ENCODE measurements at regions not wholly inside any gene's neighbourhood (a gene's known extent, or its start where the extent isn't known, plus 50 kb on each side); places are given as distances from the start of the nearest gene placed in this dataset.

DNA sequence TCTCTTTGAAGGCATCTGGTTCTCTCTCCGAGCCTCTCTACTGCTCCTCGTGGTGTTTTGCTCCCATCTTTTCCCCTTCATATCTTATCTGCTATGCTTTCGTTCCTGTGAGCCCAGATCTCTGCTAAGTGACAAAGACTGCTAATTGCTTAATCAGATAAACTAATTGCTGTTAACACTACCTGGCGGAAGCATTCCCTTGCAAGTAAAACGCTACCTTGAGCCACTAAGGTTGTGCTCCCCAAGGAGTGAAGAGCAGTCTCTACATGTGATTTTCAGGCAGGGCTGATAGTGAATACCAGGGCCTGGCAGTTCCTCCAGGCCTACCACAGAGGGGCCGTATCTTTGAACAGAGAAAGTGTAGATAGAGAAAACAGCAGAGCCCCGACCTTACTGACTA lies 244.0 kb upstream of the GATB start:
- TF ChIP-seq ZFX (IDR thresholded peaks at IDR 0.05), result no peak
- TF ChIP-seq, protein P1, sequence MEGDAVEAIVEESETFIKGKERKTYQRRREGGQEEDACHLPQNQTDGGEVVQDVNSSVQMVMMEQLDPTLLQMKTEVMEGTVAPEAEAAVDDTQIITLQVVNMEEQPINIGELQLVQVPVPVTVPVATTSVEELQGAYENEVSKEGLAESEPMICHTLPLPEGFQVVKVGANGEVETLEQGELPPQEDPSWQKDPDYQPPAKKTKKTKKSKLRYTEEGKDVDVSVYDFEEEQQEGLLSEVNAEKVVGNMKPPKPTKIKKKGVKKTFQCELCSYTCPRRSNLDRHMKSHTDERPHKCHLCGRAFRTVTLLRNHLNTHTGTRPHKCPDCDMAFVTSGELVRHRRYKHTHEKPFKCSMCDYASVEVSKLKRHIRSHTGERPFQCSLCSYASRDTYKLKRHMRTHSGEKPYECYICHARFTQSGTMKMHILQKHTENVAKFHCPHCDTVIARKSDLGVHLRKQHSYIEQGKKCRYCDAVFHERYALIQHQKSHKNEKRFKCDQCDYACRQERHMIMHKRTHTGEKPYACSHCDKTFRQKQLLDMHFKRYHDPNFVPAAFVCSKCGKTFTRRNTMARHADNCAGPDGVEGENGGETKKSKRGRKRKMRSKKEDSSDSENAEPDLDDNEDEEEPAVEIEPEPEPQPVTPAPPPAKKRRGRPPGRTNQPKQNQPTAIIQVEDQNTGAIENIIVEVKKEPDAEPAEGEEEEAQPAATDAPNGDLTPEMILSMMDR (conservative IDR thresholded peaks at IDR 0.05), result no peak
- no peak overlapping the region for H3K27ac ChIP-seq

DNA sequence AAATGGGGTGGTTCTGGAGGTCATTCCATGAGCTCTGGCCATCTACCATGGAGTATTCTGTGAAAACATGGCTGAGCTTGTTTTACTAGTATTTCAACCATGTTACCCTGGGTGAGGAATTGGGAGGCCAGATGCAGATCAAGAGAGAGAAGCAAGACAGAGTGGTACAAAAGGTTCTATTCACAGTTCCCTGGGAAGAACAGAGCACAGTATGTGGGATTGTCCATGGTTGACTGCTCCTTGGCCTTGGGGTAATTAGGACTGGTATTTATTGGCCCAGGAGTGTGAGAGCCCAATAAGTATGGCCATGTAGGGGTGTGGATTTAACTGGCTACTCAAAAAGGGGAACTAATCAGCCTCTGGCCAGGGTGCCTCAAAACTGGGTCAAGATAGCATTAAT lies 239.7 kb upstream of the GATB start:
- no peak overlapping the region for H3K27ac ChIP-seq
- TF ChIP-seq, protein P1 (conservative IDR thresholded peaks at IDR 0.05), result no peak
- no peak for TF ChIP-seq ZFX (IDR thresholded peaks at IDR 0.05)

GRCh38 chr4:151998723-151999122 lies 237.9 kb upstream of the GATB start:
- no peak overlapping the region for H3K27ac ChIP-seq
- TF ChIP-seq, protein P1 (conservative IDR thresholded peaks at IDR 0.05), result no peak
- TF ChIP-seq ZFX (IDR thresholded peaks at IDR 0.05), result no peak

- no peak overlapping the region for H3K27ac ChIP-seq
- no peak for TF ChIP-seq ZFX (IDR thresholded peaks at IDR 0.05)
- TF ChIP-seq, protein P1 (conservative IDR thresholded peaks at IDR 0.05), result no peak
Observed at GRCh38 chr4:151997461-151997860, 236.7 kb upstream of the GATB start.

DNA sequence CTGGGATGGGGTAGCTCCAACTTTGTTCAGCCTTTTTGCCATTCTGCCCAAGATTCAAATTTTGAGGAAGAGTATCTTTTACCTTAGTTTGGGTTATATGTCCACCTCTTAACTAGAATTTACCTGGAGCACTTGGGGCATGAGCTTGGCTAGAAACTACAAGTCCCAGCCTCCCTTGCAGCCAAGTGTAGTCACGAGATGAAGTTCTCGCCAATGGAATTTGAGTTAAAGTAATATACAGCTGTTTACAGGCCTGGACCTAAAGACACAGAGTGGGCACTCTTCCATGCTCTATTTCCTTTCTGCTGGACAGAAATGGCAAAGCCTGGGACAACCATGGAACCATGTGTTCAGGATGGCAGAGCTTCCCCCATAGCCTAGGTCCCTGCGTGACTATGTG lies 233.6 kb upstream of the GATB start:
- TF ChIP-seq, protein P1 (conservative IDR thresholded peaks at IDR 0.05), result no peak
- TF ChIP-seq ZFX (IDR thresholded peaks at IDR 0.05), result no peak
- no peak overlapping the region for H3K27ac ChIP-seq

DNA sequence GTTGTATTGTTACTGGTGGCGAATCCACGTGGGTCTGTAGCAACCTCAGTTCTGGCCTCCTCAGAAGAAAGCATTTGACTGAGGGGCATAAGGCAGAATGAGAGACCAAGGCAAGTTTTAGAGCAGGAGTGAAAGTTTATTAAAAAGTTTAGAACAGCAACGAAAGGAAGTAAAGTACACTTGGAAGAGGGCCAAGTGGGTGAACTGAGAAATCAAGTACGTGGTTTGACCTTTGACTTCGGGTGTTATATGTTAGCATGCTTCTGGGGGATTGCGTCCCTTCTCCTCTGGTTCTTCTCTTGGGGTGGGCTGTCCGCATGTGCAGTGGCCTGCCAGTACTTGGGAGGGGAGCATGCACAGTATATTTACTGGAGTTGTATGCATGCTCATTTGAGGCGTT lies 232.7 kb upstream of the GATB start:
- no peak for TF ChIP-seq ZFX (IDR thresholded peaks at IDR 0.05)
- TF ChIP-seq, protein P1 (conservative IDR thresholded peaks at IDR 0.05), result no peak
- no peak overlapping the region for H3K27ac ChIP-seq

- TF ChIP-seq, protein P1 (conservative IDR thresholded peaks at IDR 0.05), result no peak
- no peak for TF ChIP-seq ZFX (IDR thresholded peaks at IDR 0.05)
- H3K27ac ChIP-seq, result no peak overlapping the region
Observed at GRCh38 chr4:151992332-151993154, 231.7 kb upstream of the GATB start.
